ENCODE measurements at regions not wholly inside any gene's neighbourhood (a gene's known extent, or its start where the extent isn't known, plus 50 kb on each side); places are given as distances from the start of the nearest gene placed in this dataset.

DNA sequence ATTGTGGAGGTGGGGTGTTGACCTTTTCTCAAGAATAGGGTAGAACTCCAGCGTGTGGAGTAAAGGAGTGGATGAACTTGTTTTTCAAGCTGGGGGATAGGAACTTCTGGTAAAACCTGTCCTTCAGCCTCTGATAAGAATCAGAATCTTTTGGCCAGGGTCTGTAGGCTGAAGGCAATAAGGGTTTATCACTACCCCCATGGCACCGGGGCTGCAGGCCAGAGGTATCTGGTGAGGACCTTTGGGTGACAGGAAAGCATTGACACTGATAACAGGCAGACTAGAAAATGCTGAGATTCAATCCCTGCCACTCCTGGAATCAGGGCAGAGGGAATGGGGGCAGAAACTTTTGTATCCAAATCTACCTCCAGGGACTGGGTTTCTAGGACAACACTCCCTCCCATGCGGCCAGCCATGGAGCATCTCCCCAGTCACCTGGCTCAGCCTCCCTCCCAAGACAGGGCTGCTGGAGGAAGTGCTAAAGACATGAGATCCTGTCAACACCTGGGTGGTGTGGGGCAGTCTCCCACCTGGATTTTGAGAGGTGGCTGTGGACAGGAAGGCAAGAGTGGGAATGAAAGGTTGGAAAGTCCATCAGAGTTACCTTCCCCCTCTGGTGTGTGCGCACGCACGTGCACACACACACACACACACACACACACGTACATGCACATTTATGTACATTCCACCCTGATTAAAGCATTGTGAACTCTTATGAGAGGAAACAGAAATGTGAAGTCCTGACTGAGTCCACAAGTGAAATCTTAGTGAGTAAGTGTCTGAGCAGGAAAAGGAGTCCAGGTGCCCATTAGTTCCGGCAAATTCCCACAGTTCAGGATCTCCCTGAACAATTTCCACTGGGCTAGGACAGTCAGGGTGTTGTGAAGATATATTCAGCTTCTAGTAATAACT is 53.1 kb upstream of the MARCHF10 start:
- no peak for DNase-seq
- Histone ChIP-seq H3K4me1 (no peaks in the 10 kb centered on the region), H3K36me3 (no peaks in the 10 kb centered on the region), H3K9me3 (no peaks in the 10 kb centered on the region), H3K27me3 (no peaks in the 10 kb centered on the region), H3K4me3 (ENCODE audit: low read depth, low read length) (no peak overlapping the region)
- TF ChIP-seq, protein P1, sequence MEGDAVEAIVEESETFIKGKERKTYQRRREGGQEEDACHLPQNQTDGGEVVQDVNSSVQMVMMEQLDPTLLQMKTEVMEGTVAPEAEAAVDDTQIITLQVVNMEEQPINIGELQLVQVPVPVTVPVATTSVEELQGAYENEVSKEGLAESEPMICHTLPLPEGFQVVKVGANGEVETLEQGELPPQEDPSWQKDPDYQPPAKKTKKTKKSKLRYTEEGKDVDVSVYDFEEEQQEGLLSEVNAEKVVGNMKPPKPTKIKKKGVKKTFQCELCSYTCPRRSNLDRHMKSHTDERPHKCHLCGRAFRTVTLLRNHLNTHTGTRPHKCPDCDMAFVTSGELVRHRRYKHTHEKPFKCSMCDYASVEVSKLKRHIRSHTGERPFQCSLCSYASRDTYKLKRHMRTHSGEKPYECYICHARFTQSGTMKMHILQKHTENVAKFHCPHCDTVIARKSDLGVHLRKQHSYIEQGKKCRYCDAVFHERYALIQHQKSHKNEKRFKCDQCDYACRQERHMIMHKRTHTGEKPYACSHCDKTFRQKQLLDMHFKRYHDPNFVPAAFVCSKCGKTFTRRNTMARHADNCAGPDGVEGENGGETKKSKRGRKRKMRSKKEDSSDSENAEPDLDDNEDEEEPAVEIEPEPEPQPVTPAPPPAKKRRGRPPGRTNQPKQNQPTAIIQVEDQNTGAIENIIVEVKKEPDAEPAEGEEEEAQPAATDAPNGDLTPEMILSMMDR (IDR thresholded peaks at IDR 0.05; ENCODE audit: low read depth, low read length): no peak

DNA sequence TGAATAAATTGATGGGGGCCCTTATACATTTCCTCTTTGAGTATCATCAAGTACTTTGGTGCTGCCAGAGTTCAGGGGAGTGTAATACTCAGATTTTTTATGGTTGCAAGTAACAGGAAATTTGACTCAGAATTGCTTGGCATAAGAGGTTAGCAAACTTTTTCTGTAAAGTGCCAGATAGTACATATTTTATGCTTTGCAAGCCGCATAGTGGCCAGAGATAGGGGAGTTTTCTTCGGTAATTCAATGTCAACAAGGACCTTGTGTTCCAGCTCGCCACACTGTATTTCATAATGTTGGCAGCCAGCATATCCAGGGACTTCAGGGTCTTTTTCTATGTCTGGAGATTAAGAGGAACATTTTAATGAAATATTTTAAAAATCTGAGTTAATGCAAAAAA is 51.0 kb upstream of the MARCHF10 start:
- TF ChIP-seq, protein P1 (IDR thresholded peaks at IDR 0.05; ENCODE audit: low read depth, low read length): no peak
- no peaks in the 10 kb centered on the region for H3K9me3 ChIP-seq
- no peak for DNase-seq

More for the DNA sequence above, 51.0 kb upstream of the MARCHF10 start:
- Histone ChIP-seq H3K36me3 (no peaks in the 10 kb centered on the region), H3K4me1 (no peaks in the 10 kb centered on the region), H3K4me3 (ENCODE audit: low read depth, low read length) (no peak overlapping the region), H3K27me3 (no peaks in the 10 kb centered on the region)
